CD14-positive monocyte (primary cell): ENCODE measurements at regions not wholly inside any gene's neighbourhood (a gene's known extent, or its start where the extent isn't known, plus 50 kb on each side); places are given as distances from the start of the nearest gene placed in this dataset.

Source experiments
- DNase-seq, 3 donors: peaks; one replicate each; pipeline ENCODE4 v3.0.0-alpha.2; 2011 to 2022
- H2AFZ ChIP-seq: 2 replicates; pipeline ENCODE4 v1.6.0; 2012; ENCODE audit warnings: mild to moderate bottlenecking, low read depth, low read length, inconsistent platforms; ENCODE audit not compliant: insufficient read depth, poor library complexity, severe bottlenecking
- H3K27ac ChIP-seq, 2 donors: 1 replicate in 1 of 2; 2 replicates in 1 of 2; pipeline ENCODE4 v1.5.1; 2012 to 2013; ENCODE audit warnings: low read length in 2 of 2, control low read depth in 1 of 2, inconsistent platforms in 1 of 2, low read depth in 1 of 2, mild to moderate bottlenecking in 1 of 2
- H3K27me3 ChIP-seq, 2 donors: one replicate each; pipeline versions ENCODE4 v1.6.0 to v1.6.1; 2011 to 2013; ENCODE audit warnings: low read length in 2 of 2; ENCODE audit not compliant: control insufficient read depth in 2 of 2, insufficient read depth in 2 of 2
- H3K36me3 ChIP-seq, 2 donors: replicated peaks in 1 of 2; 1 replicate in 1 of 2; 2 replicates in 1 of 2; pipeline versions ENCODE4 v1.5.1 to v1.6.1; 2012 to 2013; ENCODE audit warnings: low read length in 2 of 2, control low read depth in 1 of 2, inconsistent platforms in 1 of 2, mild to moderate bottlenecking in 1 of 2; ENCODE audit not compliant: insufficient read depth in 2 of 2, control insufficient read depth in 1 of 2
- H3K4me1 ChIP-seq, 2 donors: 1 replicate in 1 of 2; 2 replicates in 1 of 2; pipeline versions ENCODE4 v1.5.1 to v1.6.1; 2012 to 2013; ENCODE audit warnings: low read length in 2 of 2, control low read depth in 1 of 2, inconsistent platforms in 1 of 2, mild to moderate bottlenecking in 1 of 2, moderate library complexity in 1 of 2; ENCODE audit not compliant: insufficient read depth in 2 of 2, control insufficient read depth in 1 of 2
- H3K4me2 ChIP-seq: replicated peaks from 2 replicates; pipeline ENCODE3; 2012; ENCODE audit warnings: low read length, moderate library complexity, mild to moderate bottlenecking; ENCODE audit not compliant: poor library complexity, severe bottlenecking; ENCODE audit errors: extremely low read depth
- H3K4me3 ChIP-seq, 3 experiments: fragments of 200-600 bp in 1 of 3; sonication (generic) in 1 of 3; replicated peaks in 1 of 3; 1 replicate in 2 of 3; 2 replicates in 1 of 3; pipeline ENCODE4 v1.5.1; 2011 to 2013; ENCODE audit warnings: low read length in 3 of 3, mild to moderate bottlenecking in 3 of 3, control low read depth in 2 of 3, low read depth in 2 of 3, inconsistent platforms in 1 of 3, moderate library complexity in 1 of 3
- H3K79me2 ChIP-seq: 2 replicates; pipeline ENCODE4 v1.6.0; 2012; ENCODE audit warnings: mild to moderate bottlenecking, control low read depth, inconsistent platforms, low read length, moderate library complexity; ENCODE audit not compliant: insufficient read depth
- H3K9ac ChIP-seq: 2 replicates; pipeline ENCODE4 v1.6.0; 2017; ENCODE audit warnings: low read length, mild to moderate bottlenecking; ENCODE audit not compliant: insufficient read depth, poor library complexity, severe bottlenecking
- H3K9me3 ChIP-seq, 2 donors: replicated peaks in 1 of 2; 1 replicate in 1 of 2; 2 replicates in 1 of 2; pipeline versions ENCODE4 v1.5.1 to v1.6.1; 2012 to 2013; ENCODE audit warnings: low read length in 2 of 2, control low read depth in 1 of 2; ENCODE audit not compliant: control insufficient read depth in 1 of 2, insufficient read depth in 1 of 2
- H4K20me1 ChIP-seq: 2 replicates; pipeline ENCODE4 v1.6.0; 2012; ENCODE audit warnings: mild to moderate bottlenecking, low read length, control low read depth, moderate library complexity; ENCODE audit not compliant: insufficient read depth
- H3K27ac Mint-ChIP-seq, 7 donors: one replicate each; pipeline ENCODE4 v1.8.0; 2020; ENCODE audit warnings: mild to moderate bottlenecking in 7 of 7, mixed read lengths in 7 of 7, moderate library complexity in 6 of 7, inconsistent platforms in 2 of 7
- H3K27me3 Mint-ChIP-seq, 3 donors: one replicate each; pipeline ENCODE4 v1.8.0; 2021 to 2022; ENCODE audit warnings: low read depth in 3 of 3, mild to moderate bottlenecking in 3 of 3, mixed read lengths in 3 of 3, moderate library complexity in 3 of 3, inconsistent platforms in 1 of 3
- H3K36me3 Mint-ChIP-seq, 2 donors: one replicate each; pipeline ENCODE4 v1.8.0; 2020; ENCODE audit warnings: mixed read lengths in 2 of 2, inconsistent platforms in 1 of 2, mild to moderate bottlenecking in 1 of 2
- H3K4me1 Mint-ChIP-seq: one replicate; pipeline ENCODE4 v1.8.0; 2020; ENCODE audit warnings: mild to moderate bottlenecking, mixed read lengths
- H3K4me3 Mint-ChIP-seq, 2 donors: one replicate each; pipeline ENCODE4 v1.8.0; 2020; ENCODE audit warnings: mild to moderate bottlenecking in 2 of 2, mixed read lengths in 2 of 2, moderate library complexity in 1 of 2
- H3K9me3 Mint-ChIP-seq, 7 donors: one replicate each; pipeline ENCODE4 v1.8.0; 2020 to 2022; ENCODE audit warnings: mixed read lengths in 7 of 7, mild to moderate bottlenecking in 6 of 7, moderate library complexity in 6 of 7, inconsistent platforms in 2 of 7
- CTCF ChIP-seq: fragments of 200-600 bp; IDR thresholded peaks from one replicate; pipeline ENCODE4 v1.8.0; 2022; ENCODE audit warnings: antibody characterized with exemption, mild to moderate bottlenecking
- WGBS: methylation state at CpG from one replicate; pipeline ENCODE4 v1.1.5; 2013; ENCODE audit warnings: missing lambda C conversion rate; ENCODE audit not compliant: insufficient coverage; 5-methylcytosine and 5-hydroxymethylcytosine counted together
- intact Hi-C, 2 donors: fragments of 100-400 bp; cut with micrococcal nuclease; formaldehyde crosslinking; loops; one replicate each; pipeline versions ENCODE4 v1.15.0 to v1.15.1; 2023

- no CpG with 5 or more reads among the region's 2 CpGs for WGBS
- peak in 1 of 3 donors; percentile 22 for DNase-seq
- Histone ChIP-seq H2AFZ (no peak overlapping the region), H3K27me3 (no peaks in the 10 kb centered on the region), H4K20me1 (no peaks in the 10 kb centered on the region), H3K4me1 (no peaks in the 10 kb centered on the region), H3K4me2 (no peak overlapping the region), H3K4me3 (no peak overlapping the region), H3K27ac (no peak overlapping the region), H3K79me2 (no peaks in the 10 kb centered on the region), H3K9me3 (no peaks in the 10 kb centered on the region), H3K9ac (no peak overlapping the region), H3K36me3 (no peaks in the 10 kb centered on the region)
- Mint-ChIP-seq H3K4me3 (no peak overlapping the region), H3K4me1 (peaks cover 4% of the 10 kb centered on the region), H3K27ac (no peak overlapping the region), H3K27me3 (no peaks in the 10 kb centered on the region), H3K36me3 (no peaks in the 10 kb centered on the region), H3K9me3 (peaks cover 0 to 2% (median 0%) of the 10 kb centered on the region in 7 donors)
- no peak for TF ChIP-seq CTCF
- intact Hi-C loops, result no loop called here
Measured at GRCh38 chrY:19824136-19824535, 79.6 kb upstream of the KDM5D start.

- no peaks in the 10 kb centered on the region for H3K27me3 Mint-ChIP-seq
- DNase-seq, result no peak
- H3K36me3 ChIP-seq, result no peaks in the 10 kb centered on the region
- H2AFZ ChIP-seq, result no peak overlapping the region
- no peaks in the 10 kb centered on the region for H3K27me3 ChIP-seq
- H3K9me3 Mint-ChIP-seq, result no peaks in the 10 kb centered on the region
- H4K20me1 ChIP-seq, result no peaks in the 10 kb centered on the region
- no peak overlapping the region for H3K27ac ChIP-seq
- H3K36me3 Mint-ChIP-seq, result no peaks in the 10 kb centered on the region
- H3K4me3 ChIP-seq, result no peak overlapping the region
- no peaks in the 10 kb centered on the region for H3K79me2 ChIP-seq
- H3K4me1 Mint-ChIP-seq, result peaks cover 14% of the 10 kb centered on the region
- no peak overlapping the region for H3K4me2 ChIP-seq
- TF ChIP-seq CTCF, result no peak
- H3K4me1 ChIP-seq, result peaks cover 0 to 2% of the 10 kb centered on the region in 2 donors
- H3K9ac ChIP-seq, result no peak overlapping the region
- intact Hi-C loops, result no loop called here
- H3K4me3 Mint-ChIP-seq, result no peak overlapping the region
- H3K9me3 ChIP-seq, result no peaks in the 10 kb centered on the region
- no peak overlapping the region for H3K27ac Mint-ChIP-seq
Measured at GRCh38 chrY:19818546-19818945, 74.0 kb upstream of the KDM5D start.
